ENCODE measurements at regions not wholly inside any gene's neighbourhood (a gene's known extent, or its start where the extent isn't known, plus 50 kb on each side); places are given as distances from the start of the nearest gene placed in this dataset.

DNA sequence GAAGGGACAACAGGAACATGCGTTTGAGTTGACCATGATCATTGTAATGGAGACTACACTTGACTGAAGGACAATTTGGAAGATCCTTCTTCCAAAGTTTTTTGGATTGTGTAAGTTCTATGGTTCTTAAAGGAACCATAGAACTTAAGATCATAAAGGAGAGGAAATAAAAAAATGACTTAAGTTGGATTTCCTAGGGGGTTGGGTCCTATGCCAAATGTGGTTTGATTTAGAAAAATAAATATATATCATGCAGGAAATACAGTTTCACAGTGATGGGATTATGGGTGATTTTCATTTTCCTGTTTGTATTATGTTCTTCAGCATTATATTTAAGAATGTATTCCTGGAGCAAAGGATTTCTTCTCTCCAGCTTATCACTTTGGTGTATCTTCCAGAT is 305.5 kb upstream of the DPH6 start:
- H3K4me3 ChIP-seq (ENCODE audit: low read depth in 2 of 2, low read length in 2 of 2), result no peak overlapping the region
- ATAC-seq, result no peak
- TF ChIP-seq, protein P1, sequence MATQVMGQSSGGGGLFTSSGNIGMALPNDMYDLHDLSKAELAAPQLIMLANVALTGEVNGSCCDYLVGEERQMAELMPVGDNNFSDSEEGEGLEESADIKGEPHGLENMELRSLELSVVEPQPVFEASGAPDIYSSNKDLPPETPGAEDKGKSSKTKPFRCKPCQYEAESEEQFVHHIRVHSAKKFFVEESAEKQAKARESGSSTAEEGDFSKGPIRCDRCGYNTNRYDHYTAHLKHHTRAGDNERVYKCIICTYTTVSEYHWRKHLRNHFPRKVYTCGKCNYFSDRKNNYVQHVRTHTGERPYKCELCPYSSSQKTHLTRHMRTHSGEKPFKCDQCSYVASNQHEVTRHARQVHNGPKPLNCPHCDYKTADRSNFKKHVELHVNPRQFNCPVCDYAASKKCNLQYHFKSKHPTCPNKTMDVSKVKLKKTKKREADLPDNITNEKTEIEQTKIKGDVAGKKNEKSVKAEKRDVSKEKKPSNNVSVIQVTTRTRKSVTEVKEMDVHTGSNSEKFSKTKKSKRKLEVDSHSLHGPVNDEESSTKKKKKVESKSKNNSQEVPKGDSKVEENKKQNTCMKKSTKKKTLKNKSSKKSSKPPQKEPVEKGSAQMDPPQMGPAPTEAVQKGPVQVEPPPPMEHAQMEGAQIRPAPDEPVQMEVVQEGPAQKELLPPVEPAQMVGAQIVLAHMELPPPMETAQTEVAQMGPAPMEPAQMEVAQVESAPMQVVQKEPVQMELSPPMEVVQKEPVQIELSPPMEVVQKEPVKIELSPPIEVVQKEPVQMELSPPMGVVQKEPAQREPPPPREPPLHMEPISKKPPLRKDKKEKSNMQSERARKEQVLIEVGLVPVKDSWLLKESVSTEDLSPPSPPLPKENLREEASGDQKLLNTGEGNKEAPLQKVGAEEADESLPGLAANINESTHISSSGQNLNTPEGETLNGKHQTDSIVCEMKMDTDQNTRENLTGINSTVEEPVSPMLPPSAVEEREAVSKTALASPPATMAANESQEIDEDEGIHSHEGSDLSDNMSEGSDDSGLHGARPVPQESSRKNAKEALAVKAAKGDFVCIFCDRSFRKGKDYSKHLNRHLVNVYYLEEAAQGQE (IDR thresholded peaks at IDR 0.05; ENCODE audit: insufficient read depth in 1 of 2, low read depth in 2 of 2, low read length in 1 of 2), result no peak
- TF ChIP-seq TCF7L2 (IDR thresholded peaks at IDR 0.05; ENCODE audit: low read depth, low read length) (no peak), POLR2AphosphoS5 (IDR thresholded peaks at IDR 0.05; ENCODE audit: low read depth, low read length) (no peak), SIN3A (IDR thresholded peaks at IDR 0.05; ENCODE audit: borderline replicate concordance, insufficient read depth, low read depth, low read length) (no peak), CTCF (IDR thresholded peaks at IDR 0.05) (no peak)
- no peaks in the 10 kb centered on the region for H3K36me3 ChIP-seq (ENCODE audit: control insufficient read depth, insufficient read depth, low read length)
- ChIA-PET POLR2A (no interaction called here), CTCF (no interaction called here)
- in situ Hi-C loops (cut with HindIII; ENCODE audit: low pct_unique_long_range_greater_than_20kb, low sequenced_read_pairs) (no loop called here), intact Hi-C loops (cut with micrococcal nuclease; ENCODE audit: unreplicated experiment) (no loop called here)
- H3K27me3 ChIP-seq (ENCODE audit: control insufficient read depth, insufficient read depth, low read length), result no peaks in the 10 kb centered on the region
- H3K27ac ChIP-seq (ENCODE audit: low read length), result no peak overlapping the region
- H3K4me1 ChIP-seq (ENCODE audit: control insufficient read depth, insufficient read depth, low read length), result no peaks in the 10 kb centered on the region
- DNase-seq (ENCODE audit: low read depth, low spot score), result no peak
- BruUV-seq (replicated peaks), result no TSS peak
- H3K9me3 ChIP-seq (ENCODE audit: control insufficient read depth, insufficient read depth, low read depth, low read length), result no peaks in the 10 kb centered on the region; the same call in 1 of the 2 replicates

- DNase-seq (ENCODE audit: low read depth, low spot score) (no peak), ATAC-seq (no peak)
- Histone ChIP-seq H3K27me3 (ENCODE audit: control insufficient read depth, insufficient read depth, low read length) (no peaks in the 10 kb centered on the region), H3K9me3 (ENCODE audit: control insufficient read depth, insufficient read depth, low read depth, low read length) (no peaks in the 10 kb centered on the region; the same call in 1 of the 2 replicates), H3K4me1 (ENCODE audit: control insufficient read depth, insufficient read depth, low read length) (no peaks in the 10 kb centered on the region), H3K27ac (ENCODE audit: low read length) (no peak overlapping the region), H3K4me3 (ENCODE audit: low read depth in 2 of 2, low read length in 2 of 2) (no peak overlapping the region), H3K36me3 (ENCODE audit: control insufficient read depth, insufficient read depth, low read length) (no peaks in the 10 kb centered on the region)
- ChIA-PET CTCF (no interaction called here), POLR2A (no interaction called here)
- in situ Hi-C loops (cut with HindIII; ENCODE audit: low pct_unique_long_range_greater_than_20kb, low sequenced_read_pairs) (no loop called here), intact Hi-C loops (cut with micrococcal nuclease; ENCODE audit: unreplicated experiment) (no loop called here)
- no peak for TF ChIP-seq TCF7L2 (IDR thresholded peaks at IDR 0.05; ENCODE audit: low read depth, low read length)
- no TSS peak for BruUV-seq (replicated peaks)
Measured at GRCh38 chr15:35852818-35853624, 307.1 kb upstream of the DPH6 start.

- intact Hi-C loops (cut with micrococcal nuclease; ENCODE audit: unreplicated experiment) (no loop called here), in situ Hi-C loops (cut with HindIII; ENCODE audit: low pct_unique_long_range_greater_than_20kb, low sequenced_read_pairs) (no loop called here)
- Histone ChIP-seq H3K4me3 (ENCODE audit: low read depth in 2 of 2, low read length in 2 of 2) (no peak overlapping the region), H3K9me3 (ENCODE audit: control insufficient read depth, insufficient read depth, low read depth, low read length) (no peaks in the 10 kb centered on the region; the same call in 1 of the 2 replicates), H3K4me1 (ENCODE audit: control insufficient read depth, insufficient read depth, low read length) (no peaks in the 10 kb centered on the region), H3K36me3 (ENCODE audit: control insufficient read depth, insufficient read depth, low read length) (no peaks in the 10 kb centered on the region), H3K27me3 (ENCODE audit: control insufficient read depth, insufficient read depth, low read length) (no peaks in the 10 kb centered on the region), H3K27ac (ENCODE audit: low read length) (no peak overlapping the region)
- no TSS peak for BruUV-seq (replicated peaks)
- ChIA-PET CTCF (no interaction called here), POLR2A (no interaction called here)
- ATAC-seq, result no peak
- TF ChIP-seq CTCF (IDR thresholded peaks at IDR 0.05) (no peak), SIN3A (IDR thresholded peaks at IDR 0.05; ENCODE audit: borderline replicate concordance, insufficient read depth, low read depth, low read length) (no peak), POLR2AphosphoS5 (IDR thresholded peaks at IDR 0.05; ENCODE audit: low read depth, low read length) (no peak), TCF7L2 (IDR thresholded peaks at IDR 0.05; ENCODE audit: low read depth, low read length) (no peak)
- TF ChIP-seq, protein P1 (IDR thresholded peaks at IDR 0.05; ENCODE audit: insufficient read depth in 1 of 2, low read depth in 2 of 2, low read length in 1 of 2), result no peak
- no peak for DNase-seq (ENCODE audit: low read depth, low spot score)
Measured at GRCh38 chr15:35854316-35854715, 308.4 kb upstream of the DPH6 start.

Measured in Panc1 (cell line).